H1 (cell line): ENCODE measurements at regions not wholly inside any gene's neighbourhood (a gene's known extent, or its start where the extent isn't known, plus 50 kb on each side); places are given as distances from the start of the nearest gene placed in this dataset.

Experiments
- CTCF ChIA-PET: fragments of 300-600 bp; sonication (Branson Sonifier 250); formaldehyde crosslinking; loops from one replicate; lab custom pipeline; 2021; ENCODE audit not compliant: partially characterized antibody; lab: Charles Lee
- POLR2A ChIA-PET: fragments of 300-600 bp; sonication (Branson Sonifier 250); formaldehyde crosslinking; loops from one replicate; lab custom pipeline; 2021; ENCODE audit warnings: inconsistent platforms; ENCODE audit not compliant: partially characterized antibody; lab: Charles Lee
- DNase-seq, 2 experiments: peaks; one replicate each; pipeline versions ENCODE4 v3.0.0 to v3.0.0-alpha.2; 2010 to 2022; ENCODE audit warnings: low spot score in 2 of 2, low read depth in 1 of 2, mixed read lengths in 1 of 2
- FAIRE-seq: peaks from 2 replicates; lab custom pipeline; 2011; peaks lifted over from hg19 to GRCh38; lab: Jason Lieb, UNC
- H2AFZ ChIP-seq: 2 replicates; pipeline ENCODE4 v1.8.1; 2012; ENCODE audit warnings: low read length, inconsistent platforms
- H2AK5ac ChIP-seq: 2 replicates; pipeline ENCODE4 v1.6.1; 2013; ENCODE audit warnings: low read depth, low read length
- H2BK120ac ChIP-seq: replicated peaks from 2 replicates; pipeline ENCODE3; 2013; ENCODE audit warnings: low read depth, low read length, inconsistent platforms
- H2BK12ac ChIP-seq: 2 replicates; pipeline ENCODE4 v1.6.1; 2013; ENCODE audit warnings: low read depth, low read length
- H2BK15ac ChIP-seq: 2 replicates; pipeline ENCODE4 v1.6.1; 2013; ENCODE audit warnings: low read length
- H2BK20ac ChIP-seq: 2 replicates; pipeline ENCODE4 v1.6.1; 2013; ENCODE audit warnings: low read length
- H2BK5ac ChIP-seq: 2 replicates; pipeline ENCODE4 v1.6.1; 2013; ENCODE audit warnings: low read depth, low read length
- H3K14ac ChIP-seq: 2 replicates; pipeline ENCODE4 v1.6.1; 2013; ENCODE audit warnings: inconsistent platforms; ENCODE audit not compliant: insufficient read length
- H3K18ac ChIP-seq: 2 replicates; pipeline ENCODE4 v1.6.1; 2013; ENCODE audit warnings: low read length; ENCODE audit errors: extremely low read depth
- H3K23ac ChIP-seq: 2 replicates; pipeline ENCODE4 v1.6.1; 2013; ENCODE audit warnings: inconsistent platforms; ENCODE audit not compliant: insufficient read length
- H3K23me2 ChIP-seq: 2 replicates; pipeline ENCODE4 v1.6.1; 2013; ENCODE audit warnings: low read depth, low read length
- H3K27ac ChIP-seq: 2 replicates; pipeline ENCODE4 v1.6.1; 2011; ENCODE audit warnings: low read depth, low read length, inconsistent platforms
- H3K27me3 ChIP-seq, 4 experiments: replicated peaks in 1 of 4; 1 replicate in 1 of 4; 2 replicates in 3 of 4; pipeline versions ENCODE4 v1.6.1 to v1.8.1; 2011 to 2013; ENCODE audit warnings: low read length in 3 of 4, mild to moderate bottlenecking in 3 of 4, inconsistent platforms in 2 of 4, mixed read lengths in 2 of 4, moderate library complexity in 1 of 4; ENCODE audit not compliant: control insufficient read depth in 3 of 4, insufficient read depth in 3 of 4; ENCODE audit errors: extremely low read depth in 1 of 4
- H3K36me3 ChIP-seq, 4 experiments: 2 replicates each; pipeline versions ENCODE4 v1.6.1 to v1.8.1; 2011 to 2013; ENCODE audit warnings: mild to moderate bottlenecking in 4 of 4, low read length in 3 of 4, moderate library complexity in 2 of 4, control low read depth in 1 of 4, inconsistent platforms in 1 of 4; ENCODE audit not compliant: insufficient read depth in 4 of 4, control insufficient read depth in 2 of 4
- H3K4ac ChIP-seq: replicated peaks from 2 replicates; pipeline ENCODE3; 2013; ENCODE audit warnings: low read length, low read depth, mixed read lengths, inconsistent platforms; ENCODE audit not compliant: insufficient read length
- H3K4me1 ChIP-seq, 4 experiments: replicated peaks in 1 of 4; 1 replicate in 1 of 4; 2 replicates in 3 of 4; pipeline versions ENCODE4 v1.6.1 to v1.8.1; 2011 to 2013; ENCODE audit warnings: low read length in 3 of 4, inconsistent platforms in 2 of 4, mixed read lengths in 1 of 4; ENCODE audit not compliant: insufficient read depth in 4 of 4, control insufficient read depth in 3 of 4
- H3K4me2 ChIP-seq, 2 experiments: 2 replicates each; pipeline versions ENCODE4 v1.6.1 to v1.8.1; 2011 to 2013; ENCODE audit warnings: low read depth in 2 of 2, low read length in 2 of 2, control low read depth in 1 of 2, inconsistent platforms in 1 of 2, mild to moderate bottlenecking in 1 of 2; ENCODE audit not compliant: insufficient read depth in 1 of 2
- H3K4me3 ChIP-seq, 4 experiments: fragments of 200-600, 300-600 bp in 1 of 4; sonication (generic), shearing (Covaris generic), sonication (Bioruptor Twin) in 1 of 4; 2 replicates each; pipeline versions ENCODE4 v1.5.1 to v1.8.1; 2011 to 2016; ENCODE audit warnings: low read length in 4 of 4, low read depth in 3 of 4, control low read depth in 2 of 4, inconsistent platforms in 2 of 4, mild to moderate bottlenecking in 2 of 4, mixed read lengths in 1 of 4, moderate library complexity in 1 of 4; ENCODE audit not compliant: insufficient read depth in 2 of 4; ENCODE audit errors: extremely low read depth in 1 of 4
- H3K56ac ChIP-seq: replicated peaks from 2 replicates; pipeline ENCODE3; 2013; ENCODE audit warnings: low read depth, mild to moderate bottlenecking, mixed read lengths, low read length, inconsistent platforms; ENCODE audit not compliant: insufficient read length
- H3K79me1 ChIP-seq: 2 replicates; pipeline ENCODE4 v1.6.1; 2013; ENCODE audit warnings: low read depth, low read length, control low read depth
- H3K79me2 ChIP-seq, 2 experiments: 2 replicates each; pipeline versions ENCODE4 v1.6.1 to v1.8.1; 2012 to 2013; ENCODE audit warnings: low read length in 2 of 2, mild to moderate bottlenecking in 2 of 2, inconsistent platforms in 1 of 2; ENCODE audit not compliant: insufficient read depth in 2 of 2, control insufficient read depth in 1 of 2
- H3K9ac ChIP-seq, 4 experiments: replicated peaks in 1 of 4; 1 replicate in 1 of 4; 2 replicates in 3 of 4; pipeline versions ENCODE4 v1.6.1 to v1.8.1; 2011 to 2013; ENCODE audit warnings: low read depth in 3 of 4, low read length in 3 of 4, control low read depth in 2 of 4, mild to moderate bottlenecking in 2 of 4, moderate library complexity in 2 of 4, inconsistent platforms in 1 of 4; ENCODE audit errors: extremely low read depth in 1 of 4
- H3K9me3 ChIP-seq, 2 experiments: 2 replicates each; pipeline versions ENCODE4 v1.6.1 to v1.8.1; 2012 to 2013; ENCODE audit warnings: mild to moderate bottlenecking in 2 of 2, moderate library complexity in 2 of 2, control low read depth in 1 of 2, inconsistent platforms in 1 of 2, low read depth in 1 of 2, low read length in 1 of 2, mixed read lengths in 1 of 2; ENCODE audit not compliant: insufficient read depth in 2 of 2
- H4K20me1 ChIP-seq, 2 experiments: replicated peaks in 1 of 2; 2 replicates each; pipeline versions ENCODE3 to v1.8.1; 2011 to 2013; ENCODE audit warnings: inconsistent platforms in 2 of 2, low read length in 2 of 2, mild to moderate bottlenecking in 1 of 2; ENCODE audit not compliant: insufficient read depth in 2 of 2, control insufficient read depth in 1 of 2
- H4K5ac ChIP-seq: 2 replicates; pipeline ENCODE4 v1.6.1; 2013; ENCODE audit warnings: low read length, low read depth, mixed read lengths, inconsistent platforms; ENCODE audit not compliant: insufficient read length
- H4K8ac ChIP-seq: 2 replicates; pipeline ENCODE4 v1.8.0; 2013; ENCODE audit warnings: mild to moderate bottlenecking, moderate library complexity, low read length, inconsistent platforms; ENCODE audit not compliant: insufficient read depth; ENCODE audit errors: extremely low read depth
- H4K91ac ChIP-seq: replicated peaks from 2 replicates; pipeline ENCODE3; 2013; ENCODE audit warnings: low read length, mixed read lengths, inconsistent platforms; ENCODE audit not compliant: insufficient read length
- CBX8 ChIP-seq: fragments of 300-800, 300-1000 bp; sonication (generic); IDR thresholded peaks from 2 replicates; pipeline ENCODE4 v1.7.1; 2016; ENCODE audit warnings: low read depth, low read length, borderline replicate concordance
- CEBPB ChIP-seq: IDR thresholded peaks from 2 replicates; pipeline ENCODE4 v1.6.1; 2012; ENCODE audit warnings: low read depth, low read length
- WGBS, 2 experiments: shearing (Covaris generic) in 1 of 2; methylation state at CpG; one replicate each; pipeline versions ENCODE4 v1.1.6 to v1.1.7; 2013 to 2015; ENCODE audit warnings: low lambda C conversion rate in 2 of 2, mixed read lengths in 2 of 2, inconsistent platforms in 1 of 2, low coverage in 1 of 2, missing lambda C conversion rate in 1 of 2; ENCODE audit not compliant: insufficient replicate concordance in 2 of 2, insufficient coverage in 1 of 2, insufficient read length in 1 of 2; ENCODE audit errors: extremely low coverage in 1 of 2, missing lambda C conversion rate in 1 of 2; 5-methylcytosine and 5-hydroxymethylcytosine counted together

DNA sequence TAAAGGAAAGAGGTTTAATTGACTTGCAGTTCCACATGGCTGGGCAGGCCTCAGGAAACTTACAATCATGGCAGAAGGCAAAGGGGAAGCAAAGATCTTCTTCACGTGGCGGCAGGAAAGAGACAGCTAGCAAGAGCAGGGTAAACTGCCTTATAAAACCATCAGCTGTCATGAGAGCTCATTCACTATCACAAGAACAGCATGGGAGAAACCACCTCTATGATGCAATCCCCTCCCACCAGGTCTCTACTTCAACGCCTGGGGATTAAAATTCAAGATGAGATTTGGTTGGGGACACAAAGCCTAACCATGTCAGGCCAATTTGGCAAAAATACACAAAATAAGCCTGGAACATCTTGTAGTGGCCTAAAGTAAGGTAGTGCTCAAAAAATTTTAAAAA lies 152.6 kb downstream of the COL6A3 start:
- TF ChIP-seq CEBPB (peak; percentile 16; the same call in 1 of the 2 replicates), CBX8 (no peak)
- no peak overlapping the region for H2BK20ac ChIP-seq
- H3K23me2 ChIP-seq, result no peaks in the 10 kb centered on the region
- no peak overlapping the region for H4K91ac ChIP-seq
- no peak for FAIRE-seq
- no peak overlapping the region for H2AFZ ChIP-seq
- peaks cover 0 to 4% (median 0%) of the 10 kb centered on the region in 4 experiments; a peak in 1 of 7 replicates for H3K4me1 ChIP-seq
- no peak overlapping the region for H3K4me3 ChIP-seq
- WGBS, 2 experiments, result 88% methylated on average over 3 of the region's 3 CpGs; no CpG with 5 or more reads in 1 of the 2 experiments
- H3K79me2 ChIP-seq, result no peaks in the 10 kb centered on the region
- H3K9me3 ChIP-seq, result no peaks in the 10 kb centered on the region
- H2BK12ac ChIP-seq, result no peak overlapping the region
- no peak overlapping the region for H2AK5ac ChIP-seq
- H4K20me1 ChIP-seq, result no peaks in the 10 kb centered on the region
- H3K27ac ChIP-seq, result no peak overlapping the region
- H2BK120ac ChIP-seq, result no peak overlapping the region
- no peaks in the 10 kb centered on the region for H3K79me1 ChIP-seq
- no peak overlapping the region for H3K56ac ChIP-seq
- H3K36me3 ChIP-seq, result no peaks in the 10 kb centered on the region
- H3K23ac ChIP-seq, result no peak overlapping the region
- CTCF ChIA-PET, result interaction anchor here (0.6 kb wide), 1 partner anchor 80 kb away, joined by 3 read pairs; no protein-coding TSS in a partner anchor
- H3K9ac ChIP-seq, result no peak overlapping the region
- no peak overlapping the region for H3K4ac ChIP-seq
- H3K27me3 ChIP-seq, result no peaks in the 10 kb centered on the region
- no peak overlapping the region for H3K18ac ChIP-seq
- no peak overlapping the region for H4K8ac ChIP-seq
- POLR2A ChIA-PET, result no interaction called here
- no peak for DNase-seq
- no peak overlapping the region for H3K14ac ChIP-seq
- no peak overlapping the region for H2BK5ac ChIP-seq
- H3K4me2 ChIP-seq, result no peak overlapping the region
- H4K5ac ChIP-seq, result no peak overlapping the region
- no peak overlapping the region for H2BK15ac ChIP-seq
